ENCODE measurements at regions not wholly inside any gene's neighbourhood (a gene's known extent, or its start where the extent isn't known, plus 50 kb on each side); places are given as distances from the start of the nearest gene placed in this dataset.
"Not testable (repeated sequence)": the region's sequence is repeated elsewhere in the genome, so short reads cannot be mapped to it uniquely, and the experiment has no call there.

GRCh38 chr1:182263706-182264105, 127.9 kb downstream of the GLUL start:
- H3K9me3 ChIP-seq = no peaks in the 10 kb centered on the region
- no peak for DNase-seq (ENCODE audit: low spot score in 2 of 2)
- peaks cover 6% of the 10 kb centered on the region; the same call in 1 of the 2 replicates for H3K27me3 ChIP-seq (ENCODE audit: low read depth)
- H3K4me1 ChIP-seq = no peaks in the 10 kb centered on the region
- no peak overlapping the region for H3K4me3 ChIP-seq
- no peaks in the 10 kb centered on the region for H3K36me3 ChIP-seq (replicated peaks)
- in situ Hi-C loops (cut with MboI; ENCODE audit: low sequenced_read_pairs) = no loop called here

- peaks cover 6% of the 10 kb centered on the region; the same call in 1 of the 2 replicates for H3K27me3 ChIP-seq (ENCODE audit: low read depth)
- H3K9me3 ChIP-seq = no peaks in the 10 kb centered on the region
- no peaks in the 10 kb centered on the region for H3K36me3 ChIP-seq (replicated peaks)
- in situ Hi-C loops (cut with MboI; ENCODE audit: low sequenced_read_pairs) = no loop called here
- H3K4me1 ChIP-seq = no peaks in the 10 kb centered on the region
- DNase-seq (ENCODE audit: low spot score in 2 of 2) = no peak
- H3K4me3 ChIP-seq = no peak overlapping the region
Measured at GRCh38 chr1:182262425-182262824, 129.2 kb downstream of the GLUL start.

- no peak overlapping the region for H3K4me3 ChIP-seq
- in situ Hi-C loops (cut with MboI; ENCODE audit: low sequenced_read_pairs) = no loop called here
- peaks cover 6% of the 10 kb centered on the region; the same call in 1 of the 2 replicates for H3K27me3 ChIP-seq (ENCODE audit: low read depth)
- H3K4me1 ChIP-seq = no peaks in the 10 kb centered on the region
- DNase-seq (ENCODE audit: low spot score in 2 of 2) = no peak
- H3K36me3 ChIP-seq (replicated peaks) = no peaks in the 10 kb centered on the region
- H3K9me3 ChIP-seq = no peaks in the 10 kb centered on the region
Measured at GRCh38 chr1:182261655-182262054, 129.9 kb downstream of the GLUL start.

DNA sequence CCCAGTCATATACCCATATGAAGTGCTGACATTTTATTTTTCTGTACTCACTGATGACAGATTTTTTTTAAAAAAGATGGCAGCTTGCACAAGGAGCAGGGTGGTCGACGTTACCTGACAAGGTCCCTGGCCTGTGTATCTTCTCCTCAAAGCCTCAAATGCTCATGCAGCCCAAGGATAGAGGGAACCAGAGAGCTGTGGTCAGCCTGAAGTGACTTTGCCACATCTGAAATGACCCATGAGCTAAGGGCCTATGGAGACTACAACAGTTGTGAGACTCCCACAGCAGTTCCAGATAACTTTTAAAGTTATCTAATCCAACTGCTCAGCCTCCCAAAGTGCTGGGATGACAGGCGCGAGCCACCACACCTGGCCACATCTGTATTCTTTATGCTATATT, 131.1 kb downstream of the GLUL start:
- Histone ChIP-seq H3K27me3 (ENCODE audit: low read depth) (peaks cover 2% of the 10 kb centered on the region; the same call in 1 of the 2 replicates), H3K36me3 (replicated peaks) (no peaks in the 10 kb centered on the region), H3K4me3 (no peak overlapping the region), H3K9me3 (no peaks in the 10 kb centered on the region), H3K4me1 (no peaks in the 10 kb centered on the region)
- in situ Hi-C loops (cut with MboI; ENCODE audit: low sequenced_read_pairs) = no loop called here
- DNase-seq (ENCODE audit: low spot score in 2 of 2) = no peak

GRCh38 chr1:182259968-182260367, 131.6 kb downstream of the GLUL start:
- Histone ChIP-seq H3K27me3 (ENCODE audit: low read depth) (peaks cover 2% of the 10 kb centered on the region; the same call in 1 of the 2 replicates), H3K4me3 (no peak overlapping the region), H3K4me1 (no peaks in the 10 kb centered on the region), H3K9me3 (no peaks in the 10 kb centered on the region), H3K36me3 (replicated peaks) (no peaks in the 10 kb centered on the region)
- no peak for DNase-seq (ENCODE audit: low spot score in 2 of 2)
- in situ Hi-C loops (cut with MboI; ENCODE audit: low sequenced_read_pairs) = no loop called here

DNA sequence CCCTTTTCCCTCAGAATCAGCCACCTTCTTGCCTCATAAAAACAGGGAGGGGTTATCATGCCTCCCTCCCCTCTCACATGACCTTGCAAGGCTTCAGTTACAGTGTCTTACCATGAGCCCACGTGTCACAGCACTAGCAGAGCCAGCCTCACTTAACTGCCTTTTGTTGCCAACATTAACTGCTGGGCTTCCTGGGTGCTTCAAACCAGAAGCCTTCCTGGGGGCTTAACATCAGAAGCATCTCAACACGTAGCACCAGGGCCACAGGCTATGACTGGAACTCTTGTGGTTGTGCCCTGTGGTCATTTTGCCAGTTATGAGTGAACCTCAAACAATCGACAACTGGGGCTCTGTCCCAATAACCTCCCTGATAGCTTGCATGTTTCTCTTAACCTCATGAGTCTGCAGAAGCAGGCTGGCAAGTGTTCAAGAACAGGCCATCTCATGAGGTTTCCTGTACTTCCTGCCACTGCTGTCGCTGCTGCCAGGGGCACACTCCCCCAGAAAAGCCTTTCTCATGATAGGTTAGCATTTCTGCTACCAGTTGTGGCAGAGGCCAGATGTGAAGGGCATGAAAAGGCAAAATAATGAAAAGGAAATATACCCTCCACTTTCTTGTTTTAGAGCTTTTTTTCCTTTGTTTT, 132.2 kb downstream of the GLUL start:
- H3K4me1 ChIP-seq = no peaks in the 10 kb centered on the region
- no peak for DNase-seq (ENCODE audit: low spot score in 2 of 2)
- no peak overlapping the region for H3K4me3 ChIP-seq
- no peaks in the 10 kb centered on the region for H3K9me3 ChIP-seq
- H3K36me3 ChIP-seq (replicated peaks) = no peaks in the 10 kb centered on the region
- peaks cover 2% of the 10 kb centered on the region; the same call in 1 of the 2 replicates for H3K27me3 ChIP-seq (ENCODE audit: low read depth)
- in situ Hi-C loops (cut with MboI; ENCODE audit: low sequenced_read_pairs) = no loop called here

GRCh38 chr1:182257369-182258063, 134.1 kb downstream of the GLUL start:
- no peaks in the 10 kb centered on the region for H3K9me3 ChIP-seq
- in situ Hi-C loops (cut with MboI; ENCODE audit: low sequenced_read_pairs) = no loop called here
- no peaks in the 10 kb centered on the region for H3K27me3 ChIP-seq (ENCODE audit: low read depth)
- DNase-seq (ENCODE audit: low spot score in 2 of 2) = no peak
- no peaks in the 10 kb centered on the region for H3K4me1 ChIP-seq
- no peaks in the 10 kb centered on the region for H3K36me3 ChIP-seq (replicated peaks)
- no peak overlapping the region for H3K4me3 ChIP-seq

GRCh38 chr1:182256931-182257330, 134.7 kb downstream of the GLUL start:
- Histone ChIP-seq H3K4me3 (no peak overlapping the region), H3K9me3 (no peaks in the 10 kb centered on the region), H3K36me3 (replicated peaks) (no peaks in the 10 kb centered on the region), H3K27me3 (ENCODE audit: low read depth) (no peaks in the 10 kb centered on the region), H3K4me1 (no peaks in the 10 kb centered on the region)
- DNase-seq (ENCODE audit: low spot score in 2 of 2) = no peak
- in situ Hi-C loops (cut with MboI; ENCODE audit: low sequenced_read_pairs) = no loop called here

DNA sequence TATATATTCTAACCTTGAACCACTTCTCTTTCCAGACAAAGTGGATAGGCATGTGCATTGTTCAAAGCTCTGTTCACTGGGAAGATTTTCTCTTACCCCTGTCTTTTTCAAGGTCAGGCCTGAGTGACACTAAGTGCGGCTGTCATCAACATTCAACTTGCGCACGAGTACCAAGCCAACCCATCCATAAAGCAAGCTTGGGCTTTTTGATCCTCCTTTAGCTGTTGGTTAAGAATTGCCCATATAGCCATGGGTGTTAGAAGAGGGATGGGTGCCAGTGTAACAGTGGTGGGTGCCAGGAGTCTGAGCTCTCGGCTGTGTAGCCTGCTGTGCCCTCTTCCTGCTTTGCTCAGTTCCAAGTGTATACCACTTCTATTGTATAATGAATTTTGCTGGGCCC, 136.1 kb downstream of the GLUL start:
- Histone ChIP-seq H3K4me1 (no peaks in the 10 kb centered on the region), H3K9me3 (no peaks in the 10 kb centered on the region), H3K4me3 (no peak overlapping the region), H3K36me3 (replicated peaks) (no peaks in the 10 kb centered on the region), H3K27me3 (ENCODE audit: low read depth) (no peaks in the 10 kb centered on the region)
- in situ Hi-C loops (cut with MboI; ENCODE audit: low sequenced_read_pairs) = no loop called here
- DNase-seq (ENCODE audit: low spot score in 2 of 2) = no peak

- Histone ChIP-seq H3K4me3 (no peak overlapping the region), H3K36me3 (replicated peaks) (no peaks in the 10 kb centered on the region), H3K4me1 (no peaks in the 10 kb centered on the region), H3K9me3 (no peaks in the 10 kb centered on the region), H3K27me3 (ENCODE audit: low read depth) (no peaks in the 10 kb centered on the region)
- DNase-seq (ENCODE audit: low spot score in 2 of 2) = no peak
- in situ Hi-C loops (cut with MboI; ENCODE audit: low sequenced_read_pairs) = no loop called here
Measured at GRCh38 chr1:182253319-182253860, 138.2 kb downstream of the GLUL start.

DNA sequence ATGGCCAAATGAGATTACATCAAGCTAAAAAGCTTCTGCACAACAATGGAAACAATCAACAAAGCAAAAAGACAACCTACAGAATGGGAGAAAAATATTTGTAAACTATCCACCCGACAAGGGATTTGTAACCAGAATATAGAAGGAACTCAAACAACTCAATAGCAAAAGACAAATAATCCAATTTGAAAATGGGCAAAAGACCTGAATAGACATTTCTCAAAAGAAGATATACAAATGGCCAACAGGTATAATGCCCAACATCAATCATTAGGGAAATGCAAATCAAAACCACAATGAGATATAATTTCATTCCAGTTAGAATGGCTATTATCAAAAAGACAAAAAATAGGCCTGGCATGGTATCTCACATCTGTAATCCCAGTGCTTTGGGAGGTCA, 140.0 kb downstream of the GLUL start:
- no peaks in the 10 kb centered on the region for H3K9me3 ChIP-seq
- H3K27me3 ChIP-seq (ENCODE audit: low read depth) = no peaks in the 10 kb centered on the region
- no peak for DNase-seq (ENCODE audit: low spot score in 2 of 2)
- no peaks in the 10 kb centered on the region for H3K36me3 ChIP-seq (replicated peaks)
- H3K4me1 ChIP-seq = no peaks in the 10 kb centered on the region
- in situ Hi-C loops (cut with MboI; ENCODE audit: low sequenced_read_pairs) = no loop called here
- H3K4me3 ChIP-seq = no peak overlapping the region

DNA sequence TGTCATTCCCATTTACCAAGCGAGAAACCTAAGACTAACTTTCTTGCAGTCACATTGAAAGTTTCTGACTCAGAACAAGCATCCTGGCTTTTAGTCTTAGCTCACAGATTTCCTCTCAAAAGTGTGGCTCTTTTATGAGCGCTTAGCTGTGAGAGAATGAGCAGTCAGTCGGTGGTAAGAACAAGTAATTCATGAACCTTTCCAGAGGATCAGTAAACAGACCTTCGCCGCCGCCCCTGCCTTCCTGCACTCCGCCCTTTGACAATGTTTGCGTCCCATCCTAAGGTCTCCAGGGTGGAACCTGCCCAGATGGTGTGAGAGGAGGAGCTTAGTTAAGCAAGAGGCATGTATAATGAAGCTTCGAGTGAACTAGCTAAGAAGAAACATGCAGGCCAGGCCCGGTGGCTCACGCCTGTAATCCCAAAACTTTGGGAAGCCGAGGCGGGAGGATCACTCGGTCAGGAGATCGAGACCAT, 142.4 kb downstream of the GLUL start:
- Histone ChIP-seq H3K4me1 (no peaks in the 10 kb centered on the region), H3K27me3 (ENCODE audit: low read depth) (no peaks in the 10 kb centered on the region), H3K9me3 (no peaks in the 10 kb centered on the region), H3K36me3 (replicated peaks) (no peaks in the 10 kb centered on the region), H3K4me3 (no peak overlapping the region)
- in situ Hi-C loops (cut with MboI; ENCODE audit: low sequenced_read_pairs) = no loop called here
- DNase-seq (ENCODE audit: low spot score in 2 of 2) = no peak

GRCh38 chr1:182248721-182249120, 142.9 kb downstream of the GLUL start:
- in situ Hi-C loops (cut with MboI; ENCODE audit: low sequenced_read_pairs) = no loop called here
- Histone ChIP-seq H3K27me3 (ENCODE audit: low read depth) (no peaks in the 10 kb centered on the region), H3K4me3 (no peak overlapping the region), H3K9me3 (no peaks in the 10 kb centered on the region), H3K36me3 (replicated peaks) (no peaks in the 10 kb centered on the region), H3K4me1 (no peaks in the 10 kb centered on the region)
- no peak for DNase-seq (ENCODE audit: low spot score in 2 of 2)

DNA sequence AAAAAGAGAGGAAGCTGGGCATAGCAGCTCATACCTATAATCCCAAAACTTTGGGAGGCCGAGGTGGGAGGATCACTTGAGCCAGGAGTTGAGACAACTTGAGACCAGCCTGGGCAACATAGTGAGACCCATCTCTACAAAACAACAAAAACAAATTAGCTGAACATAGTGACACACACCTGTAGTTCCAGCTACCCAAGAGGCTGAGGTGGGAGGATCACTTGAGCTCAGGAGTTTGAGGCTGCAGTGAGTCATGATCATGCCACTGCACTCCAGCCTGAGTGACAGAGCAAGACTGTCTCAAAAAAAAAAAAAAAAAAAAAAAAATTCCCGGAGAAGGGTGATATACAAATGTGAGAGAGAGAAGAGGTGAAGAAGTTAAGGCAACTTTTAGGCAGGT, 143.8 kb downstream of the GLUL start:
- H3K27me3 ChIP-seq (ENCODE audit: low read depth); in situ Hi-C loops (cut with MboI; ENCODE audit: low sequenced_read_pairs); DNase-seq (ENCODE audit: low spot score in 2 of 2); H3K4me1 ChIP-seq; H3K4me3 ChIP-seq; H3K9me3 ChIP-seq; H3K36me3 ChIP-seq (replicated peaks): not testable (repeated sequence)

Measured in HAP-1 (cell line).